GM19025 (cell line): ENCODE measurements at regions not wholly inside any gene's neighbourhood (a gene's known extent, or its start where the extent isn't known, plus 50 kb on each side); places are given as distances from the start of the nearest gene placed in this dataset.
"Not testable (repeated sequence)": the region's sequence is repeated elsewhere in the genome, so short reads cannot be mapped to it uniquely, and the experiment has no call there.

Experiments
- ATAC-seq: cut with Tn5 transposase; IDR thresholded peaks from one replicate; pipeline ENCODE4 v1.9.1; 2021; ENCODE audit warnings: mild to moderate bottlenecking, low read depth, moderate library complexity; ENCODE audit not compliant: unreplicated experiment

GRCh38 chr2:21812766-21813165 is 689.0 kb downstream of the TDRD15 start:
- ATAC-seq: no peak

- ATAC-seq: no peak
These were observed 690.9 kb downstream of the TDRD15 start for GRCh38 chr2:21814588-21815149.

- no peak for ATAC-seq
These were observed 694.5 kb downstream of the TDRD15 start for GRCh38 chr2:21818212-21818795.

- no peak for ATAC-seq
These were observed 695.7 kb downstream of the TDRD15 start for GRCh38 chr2:21819454-21819853.

GRCh38 chr2:21820271-21820670 is 696.5 kb downstream of the TDRD15 start:
- ATAC-seq: no peak

GRCh38 chr2:21821672-21822227 is 698.0 kb downstream of the TDRD15 start:
- no peak for ATAC-seq

GRCh38 chr2:21822505-21822904 is 698.7 kb downstream of the TDRD15 start:
- no peak for ATAC-seq

- ATAC-seq: no peak
These were observed 710.0 kb downstream of the TDRD15 start for GRCh38 chr2:21833767-21834166.

- no peak for ATAC-seq
These were observed 712.5 kb downstream of the TDRD15 start for GRCh38 chr2:21836261-21836660.

GRCh38 chr2:21836719-21837118 is 713.0 kb downstream of the TDRD15 start:
- ATAC-seq: no peak

- ATAC-seq: no peak
These were observed 713.6 kb downstream of the TDRD15 start for GRCh38 chr2:21837168-21837960.

GRCh38 chr2:21841341-21841740 is 717.6 kb downstream of the TDRD15 start:
- no peak for ATAC-seq

GRCh38 chr2:21850367-21850766 is 726.6 kb downstream of the TDRD15 start:
- ATAC-seq: not testable (repeated sequence)

GRCh38 chr2:21854938-21855337 is 731.2 kb downstream of the TDRD15 start:
- no peak for ATAC-seq

GRCh38 chr2:21856708-21857107 is 732.9 kb downstream of the TDRD15 start:
- no peak for ATAC-seq

- no peak for ATAC-seq
These were observed 737.1 kb downstream of the TDRD15 start for GRCh38 chr2:21860907-21861306.

GRCh38 chr2:21866316-21866715 is 742.5 kb downstream of the TDRD15 start:
- no peak for ATAC-seq

GRCh38 chr2:21887881-21888280 is 764.1 kb downstream of the TDRD15 start:
- ATAC-seq: no peak

- ATAC-seq: no peak
These were observed 766.3 kb downstream of the TDRD15 start for GRCh38 chr2:21890041-21890440.

GRCh38 chr2:21890716-21891115 is 766.9 kb downstream of the TDRD15 start:
- ATAC-seq: no peak

GRCh38 chr2:21891191-21891590 is 767.4 kb downstream of the TDRD15 start:
- no peak for ATAC-seq

- ATAC-seq: no peak
These were observed 768.4 kb downstream of the TDRD15 start for GRCh38 chr2:21892140-21892539.
